WTC11 (cell line): ENCODE measurements at regions not wholly inside any gene's neighbourhood (a gene's known extent, or its start where the extent isn't known, plus 50 kb on each side); places are given as distances from the start of the nearest gene placed in this dataset.

Experiments
- CBFB ChIP-seq: sonication (generic); formaldehyde crosslinking; IDR thresholded peaks from 2 replicates; pipeline ENCODE4 v1.8.1; 2022; ENCODE audit warnings: mild to moderate bottlenecking, low read depth, missing genetic modification reagents
- CREB1 ChIP-seq: sonication (generic); formaldehyde crosslinking; IDR thresholded peaks from 2 replicates; pipeline ENCODE4 v1.8.0; 2023; ENCODE audit warnings: mild to moderate bottlenecking, missing genetic modification reagents
- CTCF ChIP-seq: fragments of 200-600 bp; IDR thresholded peaks from 2 replicates; pipeline ENCODE4 v1.8.0; 2022; ENCODE audit warnings: antibody characterized with exemption
- GABPB1 ChIP-seq: sonication (generic); formaldehyde crosslinking; IDR thresholded peaks from 2 replicates; pipeline ENCODE4 v1.8.1; 2023; ENCODE audit warnings: mild to moderate bottlenecking, missing genetic modification reagents
- JUN ChIP-seq: sonication (generic); formaldehyde crosslinking; IDR thresholded peaks from 2 replicates; pipeline ENCODE4 v1.8.0; 2023; ENCODE audit warnings: mild to moderate bottlenecking, missing genetic modification reagents
- NFE2L1 ChIP-seq: sonication (generic); formaldehyde crosslinking; IDR thresholded peaks from 2 replicates; pipeline ENCODE4 v1.8.1; 2023; ENCODE audit warnings: missing genetic modification reagents
- RELA ChIP-seq: sonication (generic); formaldehyde crosslinking; IDR thresholded peaks from 2 replicates; pipeline ENCODE4 v1.8.1; 2022; ENCODE audit warnings: missing genetic modification reagents, mild to moderate bottlenecking, borderline replicate concordance
- TF ChIP-seq, protein P1 (sequence below): sonication (generic); formaldehyde crosslinking; conservative IDR thresholded peaks from 2 replicates; pipeline ENCODE4 v1.8.1; 2023; ENCODE audit warnings: mild to moderate bottlenecking, low read depth, missing genetic modification reagents, moderate library complexity
- TF ChIP-seq, protein P2 (sequence below): sonication (generic); formaldehyde crosslinking; IDR thresholded peaks from 2 replicates; pipeline ENCODE4 v1.8.1; 2023; ENCODE audit warnings: mild to moderate bottlenecking, missing genetic modification reagents, moderate library complexity
- TF ChIP-seq, protein P3 (sequence below): sonication (generic); formaldehyde crosslinking; conservative IDR thresholded peaks from 2 replicates; pipeline ENCODE4 v1.8.1; 2022; ENCODE audit warnings: mild to moderate bottlenecking, missing genetic modification reagents

- TF ChIP-seq CTCF, result no peak
- no peak for TF ChIP-seq CBFB (CRISPR knock-in tag)
- TF ChIP-seq, protein P1, sequence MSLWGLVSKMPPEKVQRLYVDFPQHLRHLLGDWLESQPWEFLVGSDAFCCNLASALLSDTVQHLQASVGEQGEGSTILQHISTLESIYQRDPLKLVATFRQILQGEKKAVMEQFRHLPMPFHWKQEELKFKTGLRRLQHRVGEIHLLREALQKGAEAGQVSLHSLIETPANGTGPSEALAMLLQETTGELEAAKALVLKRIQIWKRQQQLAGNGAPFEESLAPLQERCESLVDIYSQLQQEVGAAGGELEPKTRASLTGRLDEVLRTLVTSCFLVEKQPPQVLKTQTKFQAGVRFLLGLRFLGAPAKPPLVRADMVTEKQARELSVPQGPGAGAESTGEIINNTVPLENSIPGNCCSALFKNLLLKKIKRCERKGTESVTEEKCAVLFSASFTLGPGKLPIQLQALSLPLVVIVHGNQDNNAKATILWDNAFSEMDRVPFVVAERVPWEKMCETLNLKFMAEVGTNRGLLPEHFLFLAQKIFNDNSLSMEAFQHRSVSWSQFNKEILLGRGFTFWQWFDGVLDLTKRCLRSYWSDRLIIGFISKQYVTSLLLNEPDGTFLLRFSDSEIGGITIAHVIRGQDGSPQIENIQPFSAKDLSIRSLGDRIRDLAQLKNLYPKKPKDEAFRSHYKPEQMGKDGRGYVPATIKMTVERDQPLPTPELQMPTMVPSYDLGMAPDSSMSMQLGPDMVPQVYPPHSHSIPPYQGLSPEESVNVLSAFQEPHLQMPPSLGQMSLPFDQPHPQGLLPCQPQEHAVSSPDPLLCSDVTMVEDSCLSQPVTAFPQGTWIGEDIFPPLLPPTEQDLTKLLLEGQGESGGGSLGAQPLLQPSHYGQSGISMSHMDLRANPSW (CRISPR knock-in tag), result no peak
- TF ChIP-seq, protein P2, sequence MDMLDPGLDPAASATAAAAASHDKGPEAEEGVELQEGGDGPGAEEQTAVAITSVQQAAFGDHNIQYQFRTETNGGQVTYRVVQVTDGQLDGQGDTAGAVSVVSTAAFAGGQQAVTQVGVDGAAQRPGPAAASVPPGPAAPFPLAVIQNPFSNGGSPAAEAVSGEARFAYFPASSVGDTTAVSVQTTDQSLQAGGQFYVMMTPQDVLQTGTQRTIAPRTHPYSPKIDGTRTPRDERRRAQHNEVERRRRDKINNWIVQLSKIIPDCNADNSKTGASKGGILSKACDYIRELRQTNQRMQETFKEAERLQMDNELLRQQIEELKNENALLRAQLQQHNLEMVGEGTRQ (CRISPR knock-in tag), result no peak
- TF ChIP-seq GABPB1 (CRISPR knock-in tag), result no peak
- no peak for TF ChIP-seq NFE2L1 (CRISPR knock-in tag)
- TF ChIP-seq, protein P3, sequence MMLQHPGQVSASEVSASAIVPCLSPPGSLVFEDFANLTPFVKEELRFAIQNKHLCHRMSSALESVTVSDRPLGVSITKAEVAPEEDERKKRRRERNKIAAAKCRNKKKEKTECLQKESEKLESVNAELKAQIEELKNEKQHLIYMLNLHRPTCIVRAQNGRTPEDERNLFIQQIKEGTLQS (CRISPR knock-in tag), result no peak
- no peak for TF ChIP-seq CREB1
- no peak for TF ChIP-seq JUN
- TF ChIP-seq RELA, result no peak
Observed at GRCh38 chr21:16530656-16531055, 800.9 kb downstream of the USP25 start.
